ENCODE measurements at regions not wholly inside any gene's neighbourhood (a gene's known extent, or its start where the extent isn't known, plus 50 kb on each side); places are given as distances from the start of the nearest gene placed in this dataset.
"Not testable (repeated sequence)": the region's sequence is repeated elsewhere in the genome, so short reads cannot be mapped to it uniquely, and the experiment has no call there.

GRCh38 chr16:29234536-29235275, 171.8 kb downstream of the NPIPB11 start:
- H3K4me3 ChIP-seq (ENCODE audit: insufficient read depth, low read depth, low read length, poor library complexity, severe bottlenecking); H3K27ac ChIP-seq (ENCODE audit: insufficient read depth, low read length, poor library complexity, severe bottlenecking); H3K36me3 ChIP-seq (ENCODE audit: control insufficient read depth, insufficient read depth, low read length); H3K9me3 ChIP-seq (ENCODE audit: control insufficient read depth, low read length); DNase-seq; H3K27me3 ChIP-seq (replicated peaks; ENCODE audit: control insufficient read depth, insufficient read depth, low read length, poor library complexity, severe bottlenecking); H3K4me1 ChIP-seq (ENCODE audit: control insufficient read depth, insufficient read depth, low read length, poor library complexity, severe bottlenecking): not testable (repeated sequence)

- not testable (repeated sequence) for H3K4me3 ChIP-seq (ENCODE audit: insufficient read depth, low read depth, low read length, poor library complexity, severe bottlenecking); DNase-seq; H3K27me3 ChIP-seq (replicated peaks; ENCODE audit: control insufficient read depth, insufficient read depth, low read length, poor library complexity, severe bottlenecking); H3K4me1 ChIP-seq (ENCODE audit: control insufficient read depth, insufficient read depth, low read length, poor library complexity, severe bottlenecking); H3K27ac ChIP-seq (ENCODE audit: insufficient read depth, low read length, poor library complexity, severe bottlenecking); H3K9me3 ChIP-seq (ENCODE audit: control insufficient read depth, low read length); H3K36me3 ChIP-seq (ENCODE audit: control insufficient read depth, insufficient read depth, low read length)
These were observed 172.7 kb downstream of the NPIPB11 start for GRCh38 chr16:29233705-29234404.

- no peak for DNase-seq
- Histone ChIP-seq H3K4me1 (ENCODE audit: control insufficient read depth, insufficient read depth, low read length, poor library complexity, severe bottlenecking) (no peaks in the 10 kb centered on the region), H3K9me3 (ENCODE audit: control insufficient read depth, low read length) (no peaks in the 10 kb centered on the region), H3K27me3 (replicated peaks; ENCODE audit: control insufficient read depth, insufficient read depth, low read length, poor library complexity, severe bottlenecking) (no peaks in the 10 kb centered on the region), H3K36me3 (ENCODE audit: control insufficient read depth, insufficient read depth, low read length) (no peaks in the 10 kb centered on the region), H3K4me3 (ENCODE audit: insufficient read depth, low read depth, low read length, poor library complexity, severe bottlenecking) (no peak overlapping the region), H3K27ac (ENCODE audit: insufficient read depth, low read length, poor library complexity, severe bottlenecking) (no peak overlapping the region)
These were observed 173.5 kb downstream of the NPIPB11 start for GRCh38 chr16:29232811-29233704.

- H3K27ac ChIP-seq (ENCODE audit: insufficient read depth, low read length, poor library complexity, severe bottlenecking); DNase-seq; H3K36me3 ChIP-seq (ENCODE audit: control insufficient read depth, insufficient read depth, low read length); H3K4me1 ChIP-seq (ENCODE audit: control insufficient read depth, insufficient read depth, low read length, poor library complexity, severe bottlenecking); H3K27me3 ChIP-seq (replicated peaks; ENCODE audit: control insufficient read depth, insufficient read depth, low read length, poor library complexity, severe bottlenecking); H3K4me3 ChIP-seq (ENCODE audit: insufficient read depth, low read depth, low read length, poor library complexity, severe bottlenecking); H3K9me3 ChIP-seq (ENCODE audit: control insufficient read depth, low read length): not testable (repeated sequence)
These were observed 174.3 kb downstream of the NPIPB11 start for GRCh38 chr16:29232160-29232705.

- no peaks in the 10 kb centered on the region for H3K27me3 ChIP-seq (replicated peaks; ENCODE audit: control insufficient read depth, insufficient read depth, low read length, poor library complexity, severe bottlenecking)
- no peaks in the 10 kb centered on the region for H3K36me3 ChIP-seq (ENCODE audit: control insufficient read depth, insufficient read depth, low read length)
- H3K9me3 ChIP-seq (ENCODE audit: control insufficient read depth, low read length): no peaks in the 10 kb centered on the region
- no peak for DNase-seq
- H3K4me1 ChIP-seq (ENCODE audit: control insufficient read depth, insufficient read depth, low read length, poor library complexity, severe bottlenecking): no peaks in the 10 kb centered on the region
- no peak overlapping the region for H3K4me3 ChIP-seq (ENCODE audit: insufficient read depth, low read depth, low read length, poor library complexity, severe bottlenecking)
- no peak overlapping the region for H3K27ac ChIP-seq (ENCODE audit: insufficient read depth, low read length, poor library complexity, severe bottlenecking)
These were observed 175.3 kb downstream of the NPIPB11 start for GRCh38 chr16:29231244-29231643.

- no peaks in the 10 kb centered on the region for H3K27me3 ChIP-seq (replicated peaks; ENCODE audit: control insufficient read depth, insufficient read depth, low read length, poor library complexity, severe bottlenecking)
- H3K9me3 ChIP-seq (ENCODE audit: control insufficient read depth, low read length): no peaks in the 10 kb centered on the region
- H3K27ac ChIP-seq (ENCODE audit: insufficient read depth, low read length, poor library complexity, severe bottlenecking): no peak overlapping the region
- no peaks in the 10 kb centered on the region for H3K36me3 ChIP-seq (ENCODE audit: control insufficient read depth, insufficient read depth, low read length)
- DNase-seq: no peak
- H3K4me1 ChIP-seq (ENCODE audit: control insufficient read depth, insufficient read depth, low read length, poor library complexity, severe bottlenecking): no peaks in the 10 kb centered on the region
- no peak overlapping the region for H3K4me3 ChIP-seq (ENCODE audit: insufficient read depth, low read depth, low read length, poor library complexity, severe bottlenecking)
These were observed 175.8 kb downstream of the NPIPB11 start for GRCh38 chr16:29230671-29231096.

GRCh38 chr16:29230006-29230668, 176.4 kb downstream of the NPIPB11 start:
- not testable (repeated sequence) for H3K27ac ChIP-seq (ENCODE audit: insufficient read depth, low read length, poor library complexity, severe bottlenecking); H3K4me1 ChIP-seq (ENCODE audit: control insufficient read depth, insufficient read depth, low read length, poor library complexity, severe bottlenecking); H3K9me3 ChIP-seq (ENCODE audit: control insufficient read depth, low read length); H3K4me3 ChIP-seq (ENCODE audit: insufficient read depth, low read depth, low read length, poor library complexity, severe bottlenecking); DNase-seq; H3K27me3 ChIP-seq (replicated peaks; ENCODE audit: control insufficient read depth, insufficient read depth, low read length, poor library complexity, severe bottlenecking); H3K36me3 ChIP-seq (ENCODE audit: control insufficient read depth, insufficient read depth, low read length)

GRCh38 chr16:29229616-29230005, 176.9 kb downstream of the NPIPB11 start:
- H3K4me3 ChIP-seq (ENCODE audit: insufficient read depth, low read depth, low read length, poor library complexity, severe bottlenecking); H3K27ac ChIP-seq (ENCODE audit: insufficient read depth, low read length, poor library complexity, severe bottlenecking); DNase-seq; H3K27me3 ChIP-seq (replicated peaks; ENCODE audit: control insufficient read depth, insufficient read depth, low read length, poor library complexity, severe bottlenecking); H3K9me3 ChIP-seq (ENCODE audit: control insufficient read depth, low read length); H3K4me1 ChIP-seq (ENCODE audit: control insufficient read depth, insufficient read depth, low read length, poor library complexity, severe bottlenecking); H3K36me3 ChIP-seq (ENCODE audit: control insufficient read depth, insufficient read depth, low read length): not testable (repeated sequence)

GRCh38 chr16:29228664-29229611, 177.6 kb downstream of the NPIPB11 start:
- not testable (repeated sequence) for H3K27ac ChIP-seq (ENCODE audit: insufficient read depth, low read length, poor library complexity, severe bottlenecking); H3K27me3 ChIP-seq (replicated peaks; ENCODE audit: control insufficient read depth, insufficient read depth, low read length, poor library complexity, severe bottlenecking); H3K4me1 ChIP-seq (ENCODE audit: control insufficient read depth, insufficient read depth, low read length, poor library complexity, severe bottlenecking); H3K4me3 ChIP-seq (ENCODE audit: insufficient read depth, low read depth, low read length, poor library complexity, severe bottlenecking); H3K36me3 ChIP-seq (ENCODE audit: control insufficient read depth, insufficient read depth, low read length); H3K9me3 ChIP-seq (ENCODE audit: control insufficient read depth, low read length); DNase-seq
